Cardiac muscle cell (in vitro differentiated cells and primary cell): ENCODE measurements at regions not wholly inside any gene's neighbourhood (a gene's known extent, or its start where the extent isn't known, plus 50 kb on each side); places are given as distances from the start of the nearest gene placed in this dataset.

Experiments
- DNase-seq, 2 donors: peaks; one replicate each; pipeline versions ENCODE4 v3.0.0 to v3.0.0-alpha.2; 2010 to 2017; ENCODE audit warnings: low read depth in 1 of 2, low spot score in 1 of 2
- H3K27ac ChIP-seq: fragments of 200-600 bp; sonication (generic); 2 replicates; pipeline ENCODE4 v1.5.1; 2016
- H3K27me3 ChIP-seq: fragments of 200-600 bp; sonication (generic); 2 replicates; pipeline ENCODE4 v1.6.0; 2016; ENCODE audit warnings: control low read depth
- H3K36me3 ChIP-seq: fragments of 200-600 bp; sonication (generic); 2 replicates; pipeline ENCODE4 v1.5.1; 2016; ENCODE audit warnings: control low read depth
- H3K4me1 ChIP-seq: fragments of 200-600 bp; sonication (generic); 2 replicates; pipeline ENCODE4 v1.8.1; 2017; ENCODE audit warnings: low read depth, mild to moderate bottlenecking, mixed run types
- H3K4me3 ChIP-seq: fragments of 200-600 bp; sonication (generic); 2 replicates; pipeline ENCODE4 v1.5.1; 2016; ENCODE audit warnings: mild to moderate bottlenecking
- H3K9me3 ChIP-seq: fragments of 200-600 bp; sonication (generic); 2 replicates; pipeline ENCODE4 v1.5.1; 2017; ENCODE audit warnings: low read depth, mild to moderate bottlenecking, control low read depth
- CTCF ChIP-seq: IDR thresholded peaks from 2 replicates; pipeline ENCODE4 v1.5.1; 2012; ENCODE audit warnings: low read depth, mild to moderate bottlenecking, low read length

- no peak overlapping the region for H3K27ac ChIP-seq
- no peak for DNase-seq
- H3K4me1 ChIP-seq: no peaks in the 10 kb centered on the region
- no peaks in the 10 kb centered on the region for H3K27me3 ChIP-seq
- TF ChIP-seq CTCF: no peak
- no peak overlapping the region for H3K4me3 ChIP-seq
- no peaks in the 10 kb centered on the region for H3K9me3 ChIP-seq
- H3K36me3 ChIP-seq: no peaks in the 10 kb centered on the region
Measured at GRCh38 chr4:111961809-111962208, 183.4 kb upstream of the FAM241A start.

GRCh38 chr4:111963158-111963700 lies 182.0 kb upstream of the FAM241A start:
- no peak overlapping the region for H3K27ac ChIP-seq
- no peaks in the 10 kb centered on the region for H3K27me3 ChIP-seq
- no peaks in the 10 kb centered on the region for H3K36me3 ChIP-seq
- TF ChIP-seq CTCF: no peak
- no peaks in the 10 kb centered on the region for H3K9me3 ChIP-seq
- DNase-seq: no peak
- H3K4me1 ChIP-seq: no peaks in the 10 kb centered on the region
- H3K4me3 ChIP-seq: no peak overlapping the region

- H3K4me1 ChIP-seq: peaks cover 26% of the 10 kb centered on the region
- no peaks in the 10 kb centered on the region for H3K27me3 ChIP-seq
- no peaks in the 10 kb centered on the region for H3K36me3 ChIP-seq
- no peak overlapping the region for H3K4me3 ChIP-seq
- no peak overlapping the region for H3K27ac ChIP-seq
- H3K9me3 ChIP-seq: no peaks in the 10 kb centered on the region
- no peak for TF ChIP-seq CTCF
- DNase-seq: no peak
Measured at GRCh38 chr4:111977419-111977965, 167.8 kb upstream of the FAM241A start.

- Histone ChIP-seq H3K36me3 (no peaks in the 10 kb centered on the region), H3K4me1 (peaks cover 49% of the 10 kb centered on the region)
- no peak for DNase-seq
Measured at GRCh38 chr4:111979921-111980320, 165.3 kb upstream of the FAM241A start.

GRCh38 chr4:111982089-111982488 lies 163.2 kb upstream of the FAM241A start:
- H3K27ac ChIP-seq: peak overlapping the region; percentile 91
- H3K9me3 ChIP-seq: no peaks in the 10 kb centered on the region
- peaks cover 70% of the 10 kb centered on the region for H3K4me1 ChIP-seq
- H3K27me3 ChIP-seq: no peaks in the 10 kb centered on the region
- TF ChIP-seq CTCF: no peak
- H3K4me3 ChIP-seq: no peak overlapping the region
- no peaks in the 10 kb centered on the region for H3K36me3 ChIP-seq
- DNase-seq: no peak

More at GRCh38 chr4:111979921-111980320, 165.3 kb upstream of the FAM241A start:
- no peak for TF ChIP-seq CTCF
- no peaks in the 10 kb centered on the region for H3K9me3 ChIP-seq
- H3K27ac ChIP-seq: no peak overlapping the region
- H3K27me3 ChIP-seq: no peaks in the 10 kb centered on the region
- H3K4me3 ChIP-seq: no peak overlapping the region
